ENCODE measurements at regions not wholly inside any gene's neighbourhood (a gene's known extent, or its start where the extent isn't known, plus 50 kb on each side); places are given as distances from the start of the nearest gene placed in this dataset.
A peak's percentile ranks its signal among the peaks of the same experiment; 100 is the strongest.
"Not testable (repeated sequence)": the region's sequence is repeated elsewhere in the genome, so short reads cannot be mapped to it uniquely, and the experiment has no call there.

GRCh38 chrX:19244921-19245320 lies 98.8 kb upstream of the PDHA1 start:
- H3K9me3 ChIP-seq (ENCODE audit: control insufficient read depth, insufficient read depth, low read depth, low read length); H3K4me3 ChIP-seq (ENCODE audit: low read depth, low read length); POLR2A ChIA-PET; H3K4me1 ChIP-seq (ENCODE audit: control insufficient read depth, insufficient read depth, low read length); H3K36me3 ChIP-seq (ENCODE audit: control insufficient read depth in 2 of 2, insufficient read depth in 1 of 2, low read length in 2 of 2); CTCF ChIA-PET; H3K27ac ChIP-seq (ENCODE audit: extremely low read depth, low read depth, low read length): not testable (repeated sequence)
- TF ChIP-seq TRIM28 (IDR thresholded peaks at IDR 0.05; ENCODE audit: borderline replicate concordance, low read length): peak; percentile 86; the same call in 1 of the 2 replicates
- peak; percentile 89 for TF ChIP-seq SETDB1 (IDR thresholded peaks at IDR 0.05; ENCODE audit: insufficient read length, low read length)

DNA sequence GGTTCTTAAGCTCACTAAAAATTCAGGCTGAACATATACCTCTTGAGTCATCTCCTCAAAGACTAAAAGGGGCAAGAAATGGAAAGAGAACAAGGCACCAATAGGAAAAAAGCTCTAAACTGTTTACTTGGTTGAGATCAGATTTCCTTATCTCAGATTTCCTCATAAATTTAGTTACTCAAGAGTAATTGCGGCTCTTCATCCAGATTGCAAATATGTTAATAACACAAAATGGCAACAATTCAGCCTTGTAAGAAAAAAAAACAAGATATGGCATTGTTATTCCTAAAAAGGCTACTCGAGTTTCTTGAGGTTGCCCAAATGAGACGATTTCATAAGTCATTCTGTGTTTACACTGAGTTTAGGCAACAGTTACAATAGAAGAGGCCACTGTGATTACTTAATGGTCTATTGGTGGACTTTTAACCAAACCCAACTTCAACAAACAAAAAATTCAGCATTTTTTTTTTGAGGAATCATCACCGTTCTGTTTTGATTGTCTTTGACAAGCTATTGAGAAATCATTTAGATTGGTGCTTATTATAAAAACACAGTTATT lies 97.9 kb upstream of the PDHA1 start:
- no peaks in the 10 kb centered on the region for H3K36me3 ChIP-seq (ENCODE audit: control insufficient read depth in 2 of 2, insufficient read depth in 1 of 2, low read length in 2 of 2)
- POLR2A ChIA-PET: no interaction called here

More for the DNA sequence above, 97.9 kb upstream of the PDHA1 start:
- no peak for TF ChIP-seq OSR2 (tag by site-specific recombination; IDR thresholded peaks at IDR 0.05)
- TF ChIP-seq FEZF1 (tag by site-specific recombination; IDR thresholded peaks at IDR 0.05): peak; percentile 52
- TF ChIP-seq PRDM10 (tag by site-specific recombination; IDR thresholded peaks at IDR 0.05): 0 out of 2 replicates have a peak, but pooled peaks have one; percentile 11
- no peak for TF ChIP-seq MEIS1 (CRISPR knock-in tag; IDR thresholded peaks at IDR 0.05; ENCODE audit: borderline replicate concordance)
- TF ChIP-seq, protein P1, sequence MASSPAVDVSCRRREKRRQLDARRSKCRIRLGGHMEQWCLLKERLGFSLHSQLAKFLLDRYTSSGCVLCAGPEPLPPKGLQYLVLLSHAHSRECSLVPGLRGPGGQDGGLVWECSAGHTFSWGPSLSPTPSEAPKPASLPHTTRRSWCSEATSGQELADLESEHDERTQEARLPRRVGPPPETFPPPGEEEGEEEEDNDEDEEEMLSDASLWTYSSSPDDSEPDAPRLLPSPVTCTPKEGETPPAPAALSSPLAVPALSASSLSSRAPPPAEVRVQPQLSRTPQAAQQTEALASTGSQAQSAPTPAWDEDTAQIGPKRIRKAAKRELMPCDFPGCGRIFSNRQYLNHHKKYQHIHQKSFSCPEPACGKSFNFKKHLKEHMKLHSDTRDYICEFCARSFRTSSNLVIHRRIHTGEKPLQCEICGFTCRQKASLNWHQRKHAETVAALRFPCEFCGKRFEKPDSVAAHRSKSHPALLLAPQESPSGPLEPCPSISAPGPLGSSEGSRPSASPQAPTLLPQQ (tag by site-specific recombination; IDR thresholded peaks at IDR 0.05): 0 out of 2 replicates have a peak, but pooled peaks have one; percentile 28
- 0 out of 2 replicates have a peak, but pooled peaks have one; percentile 17 for TF ChIP-seq ZFP69B (tag by site-specific recombination; IDR thresholded peaks at IDR 0.05)
- no peak for TF ChIP-seq ZFP3 (tag by site-specific recombination; IDR thresholded peaks at IDR 0.05; ENCODE audit: low read depth)
- TF ChIP-seq PRDM6 (tag by site-specific recombination; IDR thresholded peaks at IDR 0.05): peak; percentile 54; the same call in 1 of the 2 replicates
- peak; percentile 69 for TF ChIP-seq ZEB2 (tag by site-specific recombination; IDR thresholded peaks at IDR 0.05)
- Histone ChIP-seq H3K4me1 (ENCODE audit: control insufficient read depth, insufficient read depth, low read length) (0 out of 2 replicates have a peak, but pooled peaks cover 4% of the 10 kb centered on the region), H3K27ac (ENCODE audit: extremely low read depth, low read depth, low read length) (no peak overlapping the region), H3K9me3 (ENCODE audit: control insufficient read depth, insufficient read depth, low read depth, low read length) (peaks cover 3% of the 10 kb centered on the region; the same call in 1 of the 2 replicates), H3K4me3 (ENCODE audit: low read depth, low read length) (no peak overlapping the region)
- CTCF ChIA-PET: interaction anchor here (0.7 kb wide), 1 partner anchor 88 kb away, joined by 3 read pairs; no protein-coding TSS in a partner anchor
